ENCODE measurements at regions not wholly inside any gene's neighbourhood (a gene's known extent, or its start where the extent isn't known, plus 50 kb on each side); places are given as distances from the start of the nearest gene placed in this dataset.
A peak's percentile ranks its signal among the peaks of the same experiment; 100 is the strongest.

DNA sequence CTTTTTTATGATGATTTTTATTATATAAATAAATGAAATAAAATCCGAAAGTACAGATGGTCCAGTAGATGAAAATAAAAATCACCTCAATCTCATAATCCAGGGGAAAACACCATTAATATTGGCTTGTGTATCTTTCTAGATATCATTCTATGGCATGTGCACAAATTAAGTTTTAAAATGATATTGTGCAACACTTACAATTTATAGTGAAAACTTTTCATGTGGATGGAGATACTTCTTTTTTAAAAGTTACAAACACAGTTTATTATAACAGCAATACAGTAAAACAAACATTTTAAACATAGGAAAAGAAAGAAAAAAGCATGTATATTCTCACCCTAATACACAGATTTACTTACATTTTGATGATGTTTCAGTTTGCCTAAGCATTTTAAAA is 98.9 kb upstream of the RMST start:
- Histone ChIP-seq H3K79me2 (ENCODE audit: insufficient read depth, low read length) (no peaks in the 10 kb centered on the region), H3K4me2 (ENCODE audit: low read depth, low read length) (no peak overlapping the region), H2AFZ (ENCODE audit: low read length) (no peak overlapping the region), H3K36me3 (replicated peaks in 1 of 2; ENCODE audit: control insufficient read depth in 1 of 2, insufficient read depth in 2 of 2, low read length in 2 of 2) (no peaks in the 10 kb centered on the region), H3K27me3 (ENCODE audit: control insufficient read depth in 1 of 2, insufficient read depth in 2 of 2, low read length in 2 of 2) (no peaks in the 10 kb centered on the region; a peak in 1 of 5 replicates), H3K27ac (ENCODE audit: extremely low read length, insufficient read depth, low read length) (no peak overlapping the region), H3K9ac (ENCODE audit: insufficient read depth, low read depth, low read length) (no peak overlapping the region), H3K9me3 (ENCODE audit: low read length) (no peaks in the 10 kb centered on the region), H3K4me3 (replicated peaks in 1 of 3; ENCODE audit: insufficient read depth in 1 of 3, low read depth in 2 of 3, low read length in 3 of 3) (no peak overlapping the region), H4K20me1 (ENCODE audit: insufficient read depth, low read length) (no peaks in the 10 kb centered on the region), H3K4me1 (ENCODE audit: insufficient read depth, low read length) (no peaks in the 10 kb centered on the region)
- TF ChIP-seq CEBPB (IDR thresholded peaks at IDR 0.05; ENCODE audit: borderline replicate concordance, low read depth, low read length) = peak; percentile 22; the same call in 1 of the 2 replicates
- TF ChIP-seq ZNF292 (CRISPR knock-in tag; IDR thresholded peaks at IDR 0.05; ENCODE audit: borderline replicate concordance, low read depth) = no peak
- BruUV-seq (replicated peaks) = no TSS peak
- 2% methylated on average over 1 of the region's 1 CpG for WGBS (ENCODE audit: low lambda C conversion rate)
- CTCF ChIA-PET (ENCODE audit: low intra/inter-chr PET ratio, low total read pairs) = no interaction called here
- DNase-seq (ENCODE audit: low spot score) (no peak), FAIRE-seq (no peak), ATAC-seq (no peak)
- POLR2A ChIA-PET = no interaction called here
- in situ Hi-C loops (cut with HindIII; ENCODE audit: extremely low pct_ligation_motif_present, low pct_unique_long_range_greater_than_20kb) (no loop called here), intact Hi-C loops (cut with micrococcal nuclease; ENCODE audit: unreplicated experiment) (no loop called here)

DNA sequence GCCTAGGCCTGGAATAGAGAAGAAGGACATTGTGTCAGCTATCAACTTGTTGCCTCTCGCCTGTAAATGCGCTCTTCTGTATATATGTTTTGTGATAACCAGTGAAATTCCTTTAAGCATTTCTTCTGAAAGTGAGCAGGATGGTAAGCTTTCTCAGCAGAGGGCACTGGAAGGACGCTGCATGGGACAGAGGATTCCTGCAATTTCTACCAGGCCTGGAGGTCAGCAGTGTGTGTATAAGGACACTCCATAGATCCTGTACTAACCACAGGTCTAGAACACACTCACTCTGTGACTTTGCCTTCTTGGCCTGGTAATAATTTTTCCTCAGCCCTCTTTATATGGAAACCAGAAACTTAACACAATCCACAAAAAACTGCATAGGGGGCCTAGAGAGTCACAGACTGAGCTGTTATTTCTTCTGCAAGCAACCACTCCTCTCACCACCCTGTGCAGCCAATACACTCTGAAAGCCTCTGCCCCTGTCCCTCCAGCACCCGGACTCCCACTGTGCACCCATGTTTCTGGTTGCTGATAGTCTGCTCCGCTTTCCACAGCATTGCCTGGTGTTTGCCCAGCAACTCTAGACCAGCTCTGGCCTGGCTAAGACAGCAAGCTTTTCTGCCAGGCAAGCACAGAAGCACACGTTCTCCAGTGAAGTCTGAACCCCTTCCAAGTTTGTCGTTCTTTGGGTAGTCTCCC is 94.0 kb upstream of the RMST start:
- WGBS (ENCODE audit: low lambda C conversion rate) = 16% methylated on average over 7 of the region's 7 CpGs
- DNase-seq (ENCODE audit: low spot score) = peak; percentile 11
- no peak overlapping the region for H3K4me3 ChIP-seq (replicated peaks in 1 of 3; ENCODE audit: insufficient read depth in 1 of 3, low read depth in 2 of 3, low read length in 3 of 3)
- no peak overlapping the region for H3K27ac ChIP-seq (ENCODE audit: extremely low read length, insufficient read depth, low read length)
- intact Hi-C loops (cut with micrococcal nuclease; ENCODE audit: unreplicated experiment) (no loop called here), in situ Hi-C loops (cut with HindIII; ENCODE audit: extremely low pct_ligation_motif_present, low pct_unique_long_range_greater_than_20kb) (no loop called here)
- TF ChIP-seq HMG20A (CRISPR knock-in tag; IDR thresholded peaks at IDR 0.05; ENCODE audit: borderline replicate concordance) (no peak), STAG1 (CRISPR knock-in tag; IDR thresholded peaks at IDR 0.05) (peak; percentile 72), CHD4 (IDR thresholded peaks at IDR 0.05; ENCODE audit: borderline replicate concordance, low read length) (no peak), SMC3 (IDR thresholded peaks at IDR 0.05; ENCODE audit: low read length) (peak; percentile 37; the same call in 1 of the 2 replicates), ZNF30 (CRISPR knock-in tag; IDR thresholded peaks at IDR 0.05) (no peak), ZFP82 (CRISPR knock-in tag; IDR thresholded peaks at IDR 0.05; ENCODE audit: borderline replicate concordance) (no peak), GPN1 (CRISPR knock-in tag; IDR thresholded peaks at IDR 0.05; ENCODE audit: borderline replicate concordance) (no peak), PRMT3 (CRISPR knock-in tag; IDR thresholded peaks at IDR 0.05; ENCODE audit: borderline replicate concordance, low read depth) (no peak), TAF1 (CRISPR knock-in tag; IDR thresholded peaks at IDR 0.05) (no peak), ZNF256 (CRISPR knock-in tag; conservative IDR thresholded peaks at IDR 0.05) (no peak)
- TF ChIP-seq, protein P1, sequence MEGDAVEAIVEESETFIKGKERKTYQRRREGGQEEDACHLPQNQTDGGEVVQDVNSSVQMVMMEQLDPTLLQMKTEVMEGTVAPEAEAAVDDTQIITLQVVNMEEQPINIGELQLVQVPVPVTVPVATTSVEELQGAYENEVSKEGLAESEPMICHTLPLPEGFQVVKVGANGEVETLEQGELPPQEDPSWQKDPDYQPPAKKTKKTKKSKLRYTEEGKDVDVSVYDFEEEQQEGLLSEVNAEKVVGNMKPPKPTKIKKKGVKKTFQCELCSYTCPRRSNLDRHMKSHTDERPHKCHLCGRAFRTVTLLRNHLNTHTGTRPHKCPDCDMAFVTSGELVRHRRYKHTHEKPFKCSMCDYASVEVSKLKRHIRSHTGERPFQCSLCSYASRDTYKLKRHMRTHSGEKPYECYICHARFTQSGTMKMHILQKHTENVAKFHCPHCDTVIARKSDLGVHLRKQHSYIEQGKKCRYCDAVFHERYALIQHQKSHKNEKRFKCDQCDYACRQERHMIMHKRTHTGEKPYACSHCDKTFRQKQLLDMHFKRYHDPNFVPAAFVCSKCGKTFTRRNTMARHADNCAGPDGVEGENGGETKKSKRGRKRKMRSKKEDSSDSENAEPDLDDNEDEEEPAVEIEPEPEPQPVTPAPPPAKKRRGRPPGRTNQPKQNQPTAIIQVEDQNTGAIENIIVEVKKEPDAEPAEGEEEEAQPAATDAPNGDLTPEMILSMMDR (CRISPR knock-in tag; IDR thresholded peaks at IDR 0.05) = peak; percentile 52
- no peak overlapping the region for H3K4me2 ChIP-seq (ENCODE audit: low read depth, low read length)
- no peaks in the 10 kb centered on the region for H3K36me3 ChIP-seq (replicated peaks in 1 of 2; ENCODE audit: control insufficient read depth in 1 of 2, insufficient read depth in 2 of 2, low read length in 2 of 2)
- H3K9ac ChIP-seq (ENCODE audit: insufficient read depth, low read depth, low read length) = no peak overlapping the region
- no peaks in the 10 kb centered on the region for H3K4me1 ChIP-seq (ENCODE audit: insufficient read depth, low read length)
- no peak for FAIRE-seq
- no peaks in the 10 kb centered on the region for H3K27me3 ChIP-seq (ENCODE audit: control insufficient read depth in 1 of 2, insufficient read depth in 2 of 2, low read length in 2 of 2)
- no peaks in the 10 kb centered on the region for H3K9me3 ChIP-seq (ENCODE audit: low read length)
- H3K79me2 ChIP-seq (ENCODE audit: insufficient read depth, low read length) = no peaks in the 10 kb centered on the region
- peak; percentile 83 for ATAC-seq
- CTCF ChIA-PET (ENCODE audit: low intra/inter-chr PET ratio, low total read pairs) = interaction anchor here (1.4 kb wide), 1 partner anchor 36 kb away, joined by 3 read pairs; no protein-coding TSS in a partner anchor
- H2AFZ ChIP-seq (ENCODE audit: low read length) = no peak overlapping the region
- BruUV-seq (replicated peaks) = no TSS peak
- no peaks in the 10 kb centered on the region for H4K20me1 ChIP-seq (ENCODE audit: insufficient read depth, low read length)
- POLR2A ChIA-PET = no interaction called here
